Right lobe of liver (tissue), 6 donors: ENCODE measurements at regions not wholly inside any gene's neighbourhood (a gene's known extent, or its start where the extent isn't known, plus 50 kb on each side); places are given as distances from the start of the nearest gene placed in this dataset.
A peak's percentile ranks its signal among the peaks of the same experiment; 100 is the strongest.

Source experiments
- ATAC-seq, 4 donors: fragments of 200-7000 bp; cut with Tn5 transposase; one replicate each; pipeline ENCODE4 v1.9.1; 2020; ENCODE audit warnings: mild to moderate bottlenecking in 4 of 4, moderate library complexity in 4 of 4
- DNase-seq, 3 donors: peaks; one replicate each; pipeline ENCODE4 v3.0.0-alpha.2; 2020
- H3K27ac ChIP-seq, 3 donors: fragments of 200-600 bp; one replicate each; pipeline ENCODE4 v1.8.0; 2022
- H3K27me3 ChIP-seq, 2 donors: fragments of 200-600 bp; one replicate each; pipeline ENCODE4 v1.8.0; 2022
- H3K36me3 ChIP-seq, 4 donors: fragments of 200-600 bp; sonication (generic) in 1 of 4; one replicate each; pipeline versions ENCODE4 v1.5.1 to v1.8.0; 2017 to 2022; ENCODE audit warnings: control low read depth in 1 of 4
- H3K4me1 ChIP-seq, 4 donors: fragments of 200-600 bp; sonication (generic) in 1 of 4; one replicate each; pipeline versions ENCODE4 v1.5.1 to v1.8.0; 2017 to 2022; ENCODE audit warnings: control low read depth in 1 of 4
- H3K4me3 ChIP-seq, 3 donors: fragments of 200-600 bp; one replicate each; pipeline ENCODE4 v1.8.0; 2022
- H3K9me3 ChIP-seq, 4 donors: fragments of 200-600 bp; sonication (generic) in 1 of 4; one replicate each; pipeline versions ENCODE4 v1.5.1 to v1.8.0; 2017 to 2022; ENCODE audit warnings: control low read depth in 1 of 4
- CTCF ChIP-seq, 4 donors: fragments of 200-600 bp in 3 of 4; fragments of 450-650 bp in 1 of 4; IDR thresholded peaks; one replicate each; pipeline versions ENCODE4 v1.5.1 to v1.8.0; 2016 to 2022; ENCODE audit warnings: antibody characterized with exemption in 4 of 4, mild to moderate bottlenecking in 2 of 4
- POLR2A ChIP-seq: fragments of 450-650 bp; IDR thresholded peaks from one replicate; pipeline ENCODE4 v1.6.1; 2017; ENCODE audit warnings: antibody characterized with exemption, mild to moderate bottlenecking
- WGBS: methylation state at CpG from one replicate; pipeline ENCODE4 v1.1.6; 2018; ENCODE audit warnings: low coverage, low lambda C conversion rate; ENCODE audit not compliant: insufficient coverage; ENCODE audit errors: missing lambda C conversion rate; 5-methylcytosine and 5-hydroxymethylcytosine counted together
- intact Hi-C, 2 donors: fragments of 100-400 bp; cut with DNase I; formaldehyde crosslinking; loops; one replicate each; pipeline versions ENCODE4 v1.11.2 to v1.14.1; 2022
- donor health status: DM: no; HTN: yes; CAD: no.
- donor health status: DM: no; HTN: no; CAD: no.
- donor health status: DM: no; HTN: no; CAD: no.
- donor health status: DM: no; HTN: yes; CAD: no.
- donor health status: DM: no; HTN: yes; CAD: no.

GRCh38 chr17:55584861-55585260 lies 73.6 kb upstream of the SMIM36 start:
- 90% methylated on average over 1 of the region's 1 CpG for WGBS
- intact Hi-C loops = no loop called here

DNA sequence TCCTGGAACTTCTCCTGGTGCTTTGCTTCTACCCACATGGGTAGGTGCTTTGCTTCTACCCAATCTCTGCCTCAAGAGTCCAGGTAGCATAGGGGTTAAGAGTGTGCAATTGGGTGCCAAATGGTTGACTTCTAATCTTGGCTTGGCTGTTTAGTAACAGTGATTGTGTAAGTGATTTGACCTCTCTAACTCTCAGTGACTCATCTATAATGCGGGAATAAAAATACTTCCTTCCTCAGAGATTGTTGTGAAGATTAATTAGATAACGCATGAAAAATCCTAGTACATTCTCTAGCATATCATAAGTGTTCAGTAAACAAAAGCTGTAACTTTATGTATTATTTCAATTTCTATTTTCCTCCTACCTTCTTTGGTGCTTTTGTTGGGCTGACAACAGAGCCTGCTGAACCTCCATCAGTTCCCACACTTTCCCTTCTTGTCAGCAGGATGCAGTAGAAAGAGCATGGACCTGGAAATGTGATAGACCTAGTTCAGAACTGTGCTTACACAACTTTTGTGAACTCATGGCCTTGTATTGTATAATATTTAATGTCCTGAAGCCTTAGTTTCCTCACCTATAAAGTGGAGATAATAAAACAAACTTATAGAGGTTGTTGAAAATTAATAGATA lies 72.9 kb upstream of the SMIM36 start:
- Histone ChIP-seq H3K4me3 (no peak overlapping the region), H3K27ac (peak overlapping the region; percentile 33 to 64 (median 41)), H3K9me3 (no peaks in the 10 kb centered on the region), H3K27me3 (no peaks in the 10 kb centered on the region), H3K4me1 (peaks cover 0 to 31% (median 4%) of the 10 kb centered on the region in 4 donors), H3K36me3 (no peaks in the 10 kb centered on the region)
- no peak for TF ChIP-seq CTCF (IDR thresholded peaks at IDR 0.05)
- no peak for TF ChIP-seq POLR2A
- ATAC-seq (peak; percentile 81 to 92 (median 89)), DNase-seq (peak in 1 of 3 donors; percentile 51)
- intact Hi-C loops = no loop called here
- 11% methylated on average over 2 of the region's 2 CpGs for WGBS

More at GRCh38 chr17:55584861-55585260, 73.6 kb upstream of the SMIM36 start:
- no peaks in the 10 kb centered on the region for H3K36me3 ChIP-seq
- H3K4me3 ChIP-seq = no peak overlapping the region
- peaks cover 0 to 31% (median 4%) of the 10 kb centered on the region in 4 donors for H3K4me1 ChIP-seq
- peak overlapping the region; percentile 33 to 64 (median 41) for H3K27ac ChIP-seq
- ATAC-seq (no peak), DNase-seq (no peak)
- no peak for TF ChIP-seq POLR2A
- TF ChIP-seq CTCF (IDR thresholded peaks at IDR 0.05) = no peak
- H3K27me3 ChIP-seq = no peaks in the 10 kb centered on the region
- no peaks in the 10 kb centered on the region for H3K9me3 ChIP-seq

DNA sequence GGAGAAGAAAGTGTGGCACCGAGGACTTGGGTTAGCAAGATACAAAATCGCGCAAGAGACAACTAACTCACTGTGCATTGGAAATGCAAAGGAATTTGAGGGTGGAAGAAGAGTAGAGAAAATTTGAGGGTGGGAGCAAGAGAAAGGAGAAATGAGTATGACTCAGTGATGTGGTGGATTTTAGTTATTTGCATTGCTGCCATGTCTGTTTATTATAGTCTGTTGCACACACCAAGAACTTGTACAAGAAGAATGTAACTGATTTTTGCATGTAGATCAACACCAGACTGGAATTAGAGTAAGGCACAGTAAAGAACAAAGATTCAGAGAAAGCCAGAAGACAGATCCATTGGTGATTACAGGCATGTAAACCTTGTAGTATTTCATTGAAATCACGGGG lies 71.6 kb upstream of the SMIM36 start:
- TF ChIP-seq POLR2A (no peak), CTCF (IDR thresholded peaks at IDR 0.05) (no peak)
- 90% methylated on average over 4 of the region's 4 CpGs for WGBS
- Histone ChIP-seq H3K36me3 (no peaks in the 10 kb centered on the region), H3K9me3 (no peaks in the 10 kb centered on the region), H3K27me3 (no peaks in the 10 kb centered on the region), H3K4me1 (peaks cover 0 to 25% (median 4%) of the 10 kb centered on the region in 4 donors), H3K27ac (no peak overlapping the region), H3K4me3 (no peak overlapping the region)
- no peak for ATAC-seq
- no peak for DNase-seq
- intact Hi-C loops = no loop called here

GRCh38 chr17:55580596-55581133 lies 69.4 kb upstream of the SMIM36 start:
- no peak overlapping the region for H3K4me3 ChIP-seq
- ATAC-seq (no peak), DNase-seq (no peak)
- H3K4me1 ChIP-seq = peaks cover 0 to 16% (median 4%) of the 10 kb centered on the region in 4 donors
- no peaks in the 10 kb centered on the region for H3K27me3 ChIP-seq
- TF ChIP-seq POLR2A (no peak), CTCF (IDR thresholded peaks at IDR 0.05) (no peak)
- H3K27ac ChIP-seq = no peak overlapping the region
- intact Hi-C loops = no loop called here
- no peaks in the 10 kb centered on the region for H3K36me3 ChIP-seq
- 95% methylated on average over 5 of the region's 5 CpGs for WGBS
- H3K9me3 ChIP-seq = no peaks in the 10 kb centered on the region
